GM12874 (cell line): ENCODE measurements at regions not wholly inside any gene's neighbourhood (a gene's known extent, or its start where the extent isn't known, plus 50 kb on each side); places are given as distances from the start of the nearest gene placed in this dataset.

Source experiments
- CTCF ChIP-seq: IDR thresholded peaks from 2 replicates; pipeline ENCODE4 v1.5.1; 2011; ENCODE audit warnings: low read depth, mild to moderate bottlenecking, control low read depth, low read length, moderate library complexity; ENCODE audit not compliant: insufficient read depth

GRCh38 chr4:111267786-111268185, 644.9 kb upstream of the PITX2 start:
- TF ChIP-seq CTCF: no peak

- TF ChIP-seq CTCF: no peak
These were observed 646.0 kb upstream of the PITX2 start for GRCh38 chr4:111268769-111269414.

DNA sequence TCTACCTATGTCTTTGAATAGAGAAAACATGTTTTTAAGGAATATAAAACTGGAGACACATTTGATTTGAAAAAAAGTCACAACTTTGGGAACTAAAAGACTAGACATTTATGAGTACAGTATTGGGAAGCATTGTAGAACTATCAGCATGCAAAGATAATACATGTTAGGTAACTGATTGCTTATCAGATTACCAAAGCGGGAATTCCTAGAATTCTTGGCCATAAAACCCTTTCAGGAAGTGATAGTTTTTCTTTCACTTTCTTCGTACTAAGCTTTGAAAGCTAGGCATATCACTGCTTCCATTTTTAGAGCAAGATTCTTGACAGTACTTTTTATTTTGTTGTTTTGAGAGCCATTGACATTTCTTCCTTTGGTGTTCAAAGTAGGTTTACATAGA, 646.6 kb upstream of the PITX2 start:
- TF ChIP-seq CTCF: no peak

- no peak for TF ChIP-seq CTCF
These were observed 651.2 kb upstream of the PITX2 start for GRCh38 chr4:111274060-111274459.

DNA sequence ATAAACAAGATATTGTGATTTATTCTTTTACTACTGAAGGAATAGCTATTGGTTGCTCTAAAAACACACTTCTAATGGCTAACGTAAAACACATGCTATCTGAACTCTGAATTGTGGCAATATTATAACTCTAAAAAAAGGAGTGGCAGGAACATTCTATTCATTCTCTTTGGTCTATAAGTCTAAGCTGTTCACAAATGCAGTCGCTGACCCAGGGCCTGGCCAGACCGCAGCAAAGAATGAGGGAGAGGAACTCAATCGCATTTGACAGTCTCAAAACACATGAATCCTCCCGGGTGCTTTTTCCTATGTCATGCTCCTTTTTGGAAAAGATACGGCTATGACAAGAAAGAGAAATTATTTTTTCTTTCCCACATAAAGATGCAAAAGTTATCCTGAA, 651.6 kb upstream of the PITX2 start:
- TF ChIP-seq CTCF: no peak

DNA sequence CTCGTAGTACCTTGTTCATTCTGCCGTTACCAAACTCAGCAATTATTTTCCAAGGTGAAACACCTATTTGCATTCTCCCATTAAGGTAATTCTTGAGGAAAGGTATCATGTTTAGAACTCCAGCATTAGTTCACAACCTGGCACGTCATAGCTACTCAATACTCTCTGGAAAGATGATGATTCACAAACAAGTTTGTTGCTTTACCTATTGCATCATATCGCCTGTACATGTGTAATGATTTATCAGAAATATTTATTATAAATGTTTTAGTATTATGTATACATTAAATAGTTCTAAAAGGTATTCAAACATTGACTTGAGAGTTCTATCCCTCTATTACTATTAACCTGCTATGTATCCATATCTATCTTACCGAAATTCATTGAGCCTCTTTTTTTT, 658.3 kb upstream of the PITX2 start:
- TF ChIP-seq CTCF: no peak

GRCh38 chr4:111282035-111282434, 659.2 kb upstream of the PITX2 start:
- TF ChIP-seq CTCF: no peak
